ENCODE measurements at regions not wholly inside any gene's neighbourhood (a gene's known extent, or its start where the extent isn't known, plus 50 kb on each side); places are given as distances from the start of the nearest gene placed in this dataset.

DNA sequence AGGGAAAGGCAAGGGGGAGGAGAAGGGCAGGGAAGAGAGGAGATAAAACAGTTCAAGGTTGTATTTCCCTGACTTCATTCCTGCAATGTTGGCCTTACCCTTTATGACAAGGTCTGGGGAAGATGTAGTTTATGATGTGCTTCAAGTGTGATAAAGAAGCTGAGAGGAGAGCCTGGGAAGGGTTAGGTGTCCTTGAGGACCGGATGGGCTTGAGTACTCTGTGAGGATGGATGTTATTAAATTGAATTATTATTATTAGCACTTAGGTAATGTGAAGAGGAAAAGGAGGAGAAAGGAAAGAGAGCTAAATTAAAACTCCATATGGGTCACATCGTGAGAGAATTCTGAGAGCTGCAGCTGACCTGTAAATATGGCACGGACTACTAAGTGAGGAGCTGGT is 719.4 kb upstream of the CELF4 start:
- TF ChIP-seq, protein P1, sequence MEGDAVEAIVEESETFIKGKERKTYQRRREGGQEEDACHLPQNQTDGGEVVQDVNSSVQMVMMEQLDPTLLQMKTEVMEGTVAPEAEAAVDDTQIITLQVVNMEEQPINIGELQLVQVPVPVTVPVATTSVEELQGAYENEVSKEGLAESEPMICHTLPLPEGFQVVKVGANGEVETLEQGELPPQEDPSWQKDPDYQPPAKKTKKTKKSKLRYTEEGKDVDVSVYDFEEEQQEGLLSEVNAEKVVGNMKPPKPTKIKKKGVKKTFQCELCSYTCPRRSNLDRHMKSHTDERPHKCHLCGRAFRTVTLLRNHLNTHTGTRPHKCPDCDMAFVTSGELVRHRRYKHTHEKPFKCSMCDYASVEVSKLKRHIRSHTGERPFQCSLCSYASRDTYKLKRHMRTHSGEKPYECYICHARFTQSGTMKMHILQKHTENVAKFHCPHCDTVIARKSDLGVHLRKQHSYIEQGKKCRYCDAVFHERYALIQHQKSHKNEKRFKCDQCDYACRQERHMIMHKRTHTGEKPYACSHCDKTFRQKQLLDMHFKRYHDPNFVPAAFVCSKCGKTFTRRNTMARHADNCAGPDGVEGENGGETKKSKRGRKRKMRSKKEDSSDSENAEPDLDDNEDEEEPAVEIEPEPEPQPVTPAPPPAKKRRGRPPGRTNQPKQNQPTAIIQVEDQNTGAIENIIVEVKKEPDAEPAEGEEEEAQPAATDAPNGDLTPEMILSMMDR (IDR thresholded peaks at IDR 0.05 in 8 of 11, conservative IDR thresholded peaks at IDR 0.05 in 3 of 11), result no peak
- TF ChIP-seq POLR2AphosphoS5 (IDR thresholded peaks at IDR 0.05), result no peak
